GM12864 (cell line): ENCODE measurements at regions not wholly inside any gene's neighbourhood (a gene's known extent, or its start where the extent isn't known, plus 50 kb on each side); places are given as distances from the start of the nearest gene placed in this dataset.
"Not testable (repeated sequence)": the region's sequence is repeated elsewhere in the genome, so short reads cannot be mapped to it uniquely, and the experiment has no call there.

Source experiments
- DNase-seq: peaks from one replicate; pipeline ENCODE4 v3.0.0-alpha.2; 2011; ENCODE audit warnings: low read depth
- H3K4me3 ChIP-seq: 2 replicates; pipeline ENCODE4 v1.5.1; 2011; ENCODE audit warnings: mild to moderate bottlenecking, low read depth, low read length, control low read depth
- TF ChIP-seq, protein P1 (sequence below): IDR thresholded peaks from 2 replicates; pipeline ENCODE4 v1.5.1; 2011; ENCODE audit warnings: low read depth, mild to moderate bottlenecking, moderate library complexity, low read length, control low read depth, inconsistent platforms; ENCODE audit errors: missing control alignments

DNA sequence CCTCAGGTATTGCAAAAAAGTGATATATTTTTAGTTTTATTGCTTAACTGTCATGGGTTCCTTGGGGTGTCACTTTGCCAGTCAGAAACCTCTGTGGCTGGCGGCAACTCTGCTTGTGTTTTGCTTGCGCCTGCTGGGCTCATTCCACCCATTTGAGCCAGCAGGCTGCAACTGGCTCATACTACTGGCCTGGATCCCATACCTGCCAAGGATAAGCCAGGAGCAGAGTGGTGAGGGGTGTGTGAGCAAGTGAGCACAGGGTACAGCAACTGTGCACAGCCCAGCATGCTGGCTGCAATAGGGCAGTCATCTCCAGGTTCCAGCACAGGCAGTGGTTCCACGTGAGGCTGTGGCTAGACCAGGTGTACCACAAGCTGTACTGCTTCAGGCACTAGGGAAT lies 687.5 kb downstream of the NYAP2 start:
- no peak for DNase-seq
- no peak overlapping the region for H3K4me3 ChIP-seq
- TF ChIP-seq, protein P1, sequence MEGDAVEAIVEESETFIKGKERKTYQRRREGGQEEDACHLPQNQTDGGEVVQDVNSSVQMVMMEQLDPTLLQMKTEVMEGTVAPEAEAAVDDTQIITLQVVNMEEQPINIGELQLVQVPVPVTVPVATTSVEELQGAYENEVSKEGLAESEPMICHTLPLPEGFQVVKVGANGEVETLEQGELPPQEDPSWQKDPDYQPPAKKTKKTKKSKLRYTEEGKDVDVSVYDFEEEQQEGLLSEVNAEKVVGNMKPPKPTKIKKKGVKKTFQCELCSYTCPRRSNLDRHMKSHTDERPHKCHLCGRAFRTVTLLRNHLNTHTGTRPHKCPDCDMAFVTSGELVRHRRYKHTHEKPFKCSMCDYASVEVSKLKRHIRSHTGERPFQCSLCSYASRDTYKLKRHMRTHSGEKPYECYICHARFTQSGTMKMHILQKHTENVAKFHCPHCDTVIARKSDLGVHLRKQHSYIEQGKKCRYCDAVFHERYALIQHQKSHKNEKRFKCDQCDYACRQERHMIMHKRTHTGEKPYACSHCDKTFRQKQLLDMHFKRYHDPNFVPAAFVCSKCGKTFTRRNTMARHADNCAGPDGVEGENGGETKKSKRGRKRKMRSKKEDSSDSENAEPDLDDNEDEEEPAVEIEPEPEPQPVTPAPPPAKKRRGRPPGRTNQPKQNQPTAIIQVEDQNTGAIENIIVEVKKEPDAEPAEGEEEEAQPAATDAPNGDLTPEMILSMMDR, result no peak

DNA sequence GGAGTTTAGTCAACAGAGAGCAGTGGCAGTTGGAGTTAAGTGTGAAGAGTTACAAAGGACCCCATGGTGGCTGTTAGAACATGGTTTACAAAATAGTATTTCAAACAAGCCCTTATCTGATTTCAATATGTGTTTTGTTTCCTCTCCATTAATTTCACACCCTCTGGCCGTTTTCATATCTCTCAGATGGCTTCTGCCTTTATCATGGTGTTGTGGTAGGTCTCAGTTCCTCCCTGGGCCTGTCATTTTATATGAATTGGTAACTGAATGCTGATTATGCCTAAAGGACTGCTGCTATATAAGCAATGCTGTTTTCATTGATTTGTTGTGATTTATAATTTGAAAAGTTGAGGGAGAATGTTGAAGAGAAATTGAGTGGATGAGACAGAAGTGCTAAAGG lies 686.7 kb downstream of the NYAP2 start:
- H3K4me3 ChIP-seq, result no peak overlapping the region
- TF ChIP-seq, protein P1, result no peak
- DNase-seq, result no peak

DNA sequence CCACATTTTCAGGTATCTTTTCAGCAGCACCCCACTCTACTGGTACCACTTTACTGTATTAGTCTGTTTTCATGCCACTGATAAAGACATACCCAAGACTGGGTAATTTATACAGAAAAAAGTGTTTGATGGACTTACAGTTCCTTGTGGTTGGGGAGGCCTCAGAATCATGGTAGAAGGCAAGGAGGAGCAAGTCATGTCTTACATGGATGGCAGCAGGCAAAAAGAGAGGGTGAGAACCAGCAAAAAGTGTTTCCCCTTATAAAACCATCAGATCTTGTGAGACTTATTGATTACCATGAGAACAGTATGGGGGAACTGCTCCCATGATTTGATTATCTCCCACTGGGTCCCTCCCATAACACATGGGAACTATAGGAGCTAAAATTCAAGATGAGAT lies 685.9 kb downstream of the NYAP2 start:
- DNase-seq, H3K4me3 ChIP-seq: not testable (repeated sequence)

DNA sequence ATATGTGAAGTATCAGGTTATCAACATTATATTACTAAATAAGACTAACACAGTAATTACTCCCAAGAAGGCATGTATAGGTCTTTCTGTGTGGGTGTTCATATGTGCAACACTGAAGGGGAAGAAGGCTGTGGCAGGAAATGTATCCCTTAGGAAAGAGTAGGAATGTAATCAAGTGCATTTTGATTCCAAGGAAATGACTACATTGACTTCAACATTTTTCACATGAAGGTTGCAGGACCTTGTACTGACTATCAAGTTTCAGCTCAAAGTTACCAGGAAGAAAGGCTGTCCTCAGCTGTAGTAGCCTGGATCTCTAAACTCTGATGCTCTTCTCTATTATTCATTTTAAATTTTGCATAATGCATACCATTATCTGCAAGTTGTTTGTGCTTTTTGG lies 680.8 kb downstream of the NYAP2 start:
- DNase-seq, result no peak
- TF ChIP-seq, protein P1, result no peak
- H3K4me3 ChIP-seq, result no peak overlapping the region

DNA sequence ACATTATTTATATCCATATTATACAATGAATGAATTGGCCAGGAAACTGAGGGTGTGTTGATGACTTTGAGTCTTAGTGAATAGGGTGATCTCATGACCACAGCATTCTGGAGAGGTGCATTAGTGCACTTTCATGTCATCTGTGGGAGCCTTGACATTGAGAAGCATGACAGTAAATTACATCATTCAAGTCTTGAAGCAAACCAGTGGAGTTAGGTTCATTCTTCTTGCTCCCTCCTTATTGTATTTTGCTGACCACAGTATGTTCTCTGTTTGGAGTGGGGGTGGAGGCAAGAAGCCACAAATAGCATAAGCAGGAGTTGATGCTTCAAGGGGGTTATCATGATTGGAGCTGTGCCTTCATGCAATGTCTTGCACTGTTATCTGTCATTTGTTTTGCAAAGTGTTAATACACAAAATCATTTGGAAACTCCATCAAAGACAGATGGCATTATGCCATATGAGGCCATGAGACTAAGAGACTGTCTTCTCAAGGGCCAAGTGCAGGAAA lies 680.2 kb downstream of the NYAP2 start:
- TF ChIP-seq, protein P1, result no peak
- H3K4me3 ChIP-seq, result no peak overlapping the region
- no peak for DNase-seq

DNA sequence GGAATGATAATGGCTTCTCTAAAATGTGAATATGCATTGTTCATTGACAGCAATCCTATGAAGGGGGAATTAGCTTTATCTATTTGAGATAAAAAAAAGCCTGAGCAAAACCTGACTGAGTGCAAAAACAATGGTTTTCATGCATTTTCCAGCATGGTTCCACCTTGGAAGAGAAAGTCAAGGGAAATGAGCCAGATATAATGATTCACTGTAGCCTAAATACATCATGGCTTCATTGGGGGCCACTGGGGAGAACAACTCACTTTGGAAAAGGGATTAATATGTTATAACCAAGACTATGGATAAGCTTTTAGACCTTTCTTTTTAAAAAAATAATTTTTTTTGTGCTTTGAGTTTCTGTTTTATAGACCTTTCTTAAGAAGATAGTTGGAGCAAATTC lies 679.7 kb downstream of the NYAP2 start:
- no peak for DNase-seq
- TF ChIP-seq, protein P1, result no peak
- H3K4me3 ChIP-seq, result no peak overlapping the region

DNA sequence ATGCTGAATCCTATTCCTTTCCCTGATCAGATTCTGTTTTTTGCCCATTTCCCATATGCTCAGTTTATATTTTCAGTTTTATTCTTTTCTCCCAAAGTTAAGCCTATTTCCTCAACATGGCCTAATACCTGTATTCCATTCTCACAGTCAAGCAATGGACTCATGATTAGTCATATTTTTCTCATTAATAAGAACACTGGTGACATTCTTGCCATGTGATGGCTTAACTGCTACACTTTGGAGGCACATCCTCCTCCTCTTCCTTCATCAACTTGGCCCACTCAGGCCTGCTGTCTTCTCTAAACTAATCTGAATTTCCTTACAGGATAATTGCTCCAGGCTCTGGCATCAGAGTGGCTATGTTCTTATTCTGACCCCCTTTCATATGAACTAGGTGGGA lies 679.2 kb downstream of the NYAP2 start:
- TF ChIP-seq, protein P1, result no peak
- no peak overlapping the region for H3K4me3 ChIP-seq
- DNase-seq, result no peak

DNA sequence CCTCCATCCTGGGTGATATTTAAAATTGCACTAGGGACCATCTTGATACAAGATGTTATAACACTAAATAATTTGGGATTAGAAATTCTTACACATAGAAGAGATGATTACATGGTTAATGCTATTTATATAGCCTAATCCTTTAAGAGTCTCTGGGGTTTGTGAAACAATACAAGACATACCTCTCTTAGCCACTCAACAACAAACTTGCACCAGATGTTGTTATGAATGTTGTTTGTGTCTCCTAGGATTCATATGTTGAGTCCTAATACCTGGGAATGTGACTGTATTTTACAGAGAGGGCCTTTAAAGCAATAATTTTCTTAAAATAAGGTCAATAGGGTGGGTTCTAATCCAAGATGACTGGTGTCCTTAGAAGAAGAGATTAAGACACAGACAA lies 678.3 kb downstream of the NYAP2 start:
- TF ChIP-seq, protein P1, result no peak
- no peak overlapping the region for H3K4me3 ChIP-seq
- no peak for DNase-seq
